ENCODE measurements at regions not wholly inside any gene's neighbourhood (a gene's known extent, or its start where the extent isn't known, plus 50 kb on each side); places are given as distances from the start of the nearest gene placed in this dataset.

DNA sequence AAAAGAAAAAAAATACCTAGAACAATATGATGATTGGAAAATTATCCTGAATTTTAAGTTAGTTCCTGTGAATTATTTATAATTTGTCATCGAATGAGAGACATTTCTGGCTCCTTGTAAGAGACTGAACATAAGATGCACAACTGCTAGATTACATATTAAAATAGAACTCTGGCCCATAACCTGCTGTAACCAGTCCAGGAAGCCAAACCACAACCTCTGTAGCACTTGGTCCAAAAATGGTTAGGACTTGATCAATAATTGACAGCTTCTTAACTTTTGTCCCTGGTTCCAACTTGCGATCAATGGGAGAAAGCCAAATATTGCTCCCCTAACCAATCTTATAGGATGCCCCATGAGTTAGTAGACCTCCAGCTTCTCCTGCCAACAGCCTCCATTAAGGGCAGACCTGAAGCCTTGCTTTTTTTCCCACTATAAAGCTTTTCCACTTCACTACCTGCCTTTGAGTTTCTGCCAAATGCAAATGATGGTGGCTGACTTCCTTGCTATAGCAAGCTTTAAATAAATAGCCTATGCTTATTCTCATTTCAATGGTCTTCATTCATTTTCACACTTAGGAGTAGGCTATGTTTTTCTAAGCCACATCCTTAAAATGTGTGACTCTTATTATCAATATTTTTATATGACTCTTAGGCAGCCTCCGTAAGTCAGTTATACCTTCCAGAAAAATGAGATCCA is 224.0 kb upstream of the ARHGEF26 start:
- TF ChIP-seq, protein P1, sequence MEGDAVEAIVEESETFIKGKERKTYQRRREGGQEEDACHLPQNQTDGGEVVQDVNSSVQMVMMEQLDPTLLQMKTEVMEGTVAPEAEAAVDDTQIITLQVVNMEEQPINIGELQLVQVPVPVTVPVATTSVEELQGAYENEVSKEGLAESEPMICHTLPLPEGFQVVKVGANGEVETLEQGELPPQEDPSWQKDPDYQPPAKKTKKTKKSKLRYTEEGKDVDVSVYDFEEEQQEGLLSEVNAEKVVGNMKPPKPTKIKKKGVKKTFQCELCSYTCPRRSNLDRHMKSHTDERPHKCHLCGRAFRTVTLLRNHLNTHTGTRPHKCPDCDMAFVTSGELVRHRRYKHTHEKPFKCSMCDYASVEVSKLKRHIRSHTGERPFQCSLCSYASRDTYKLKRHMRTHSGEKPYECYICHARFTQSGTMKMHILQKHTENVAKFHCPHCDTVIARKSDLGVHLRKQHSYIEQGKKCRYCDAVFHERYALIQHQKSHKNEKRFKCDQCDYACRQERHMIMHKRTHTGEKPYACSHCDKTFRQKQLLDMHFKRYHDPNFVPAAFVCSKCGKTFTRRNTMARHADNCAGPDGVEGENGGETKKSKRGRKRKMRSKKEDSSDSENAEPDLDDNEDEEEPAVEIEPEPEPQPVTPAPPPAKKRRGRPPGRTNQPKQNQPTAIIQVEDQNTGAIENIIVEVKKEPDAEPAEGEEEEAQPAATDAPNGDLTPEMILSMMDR (conservative IDR thresholded peaks at IDR 0.05; ENCODE audit: low read length): no peak
- no peak for TF ChIP-seq EZH2phosphoT487 (IDR thresholded peaks at IDR 0.05; ENCODE audit: borderline replicate concordance)
